Astrocyte of the spinal cord (primary cell): ENCODE measurements at regions not wholly inside any gene's neighbourhood (a gene's known extent, or its start where the extent isn't known, plus 50 kb on each side); places are given as distances from the start of the nearest gene placed in this dataset.

Experiments
- DNase-seq: peaks from one replicate; pipeline ENCODE4 v3.0.0; 2011; ENCODE audit warnings: low read depth, low spot score
- H3K4me3 ChIP-seq: 2 replicates; pipeline ENCODE4 v1.5.1; 2011; ENCODE audit warnings: low read depth, mild to moderate bottlenecking, low read length, moderate library complexity
- in situ Hi-C: cut with HindIII; loops from 2 replicates; pipeline ENCODE4 v1.10.0; 2017; ENCODE audit warnings: low sequenced_read_pairs
- TF ChIP-seq, protein P1 (sequence below): IDR thresholded peaks from 2 replicates; pipeline ENCODE4 v1.5.1; 2012; ENCODE audit warnings: low read depth, mild to moderate bottlenecking, low read length, inconsistent platforms

DNA sequence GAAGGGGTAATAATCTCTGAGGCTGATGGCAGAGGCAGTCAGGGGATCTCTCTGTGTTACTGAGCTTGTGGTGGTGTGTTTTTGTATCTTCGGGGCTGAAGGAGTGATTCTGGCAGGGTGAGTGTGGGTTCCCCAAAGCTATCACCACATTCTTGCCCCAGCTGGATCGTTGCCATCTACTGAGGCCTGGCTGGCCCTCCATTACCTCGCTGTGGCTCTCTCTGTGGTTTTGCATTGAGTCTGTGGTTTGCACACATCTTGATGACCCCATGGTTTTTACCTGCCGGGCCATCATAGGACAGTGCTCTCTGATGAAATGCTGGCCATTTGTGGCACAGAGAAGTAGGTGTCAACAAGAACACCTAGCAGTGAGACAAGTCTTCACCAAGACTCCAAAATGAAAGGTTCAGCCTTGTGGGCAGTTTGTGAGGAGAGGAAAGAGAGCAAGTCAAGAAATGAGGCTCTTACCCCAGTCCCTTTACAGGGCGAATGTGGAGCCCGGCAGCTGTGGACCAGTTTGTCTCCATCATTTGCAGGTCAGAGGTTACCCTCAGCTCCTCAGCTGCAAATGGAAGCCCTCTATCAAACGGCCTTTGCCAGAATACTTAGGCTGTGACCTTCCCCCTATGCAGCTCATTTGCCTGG is 69.0 kb upstream of the NPAS1 start:
- TF ChIP-seq, protein P1, sequence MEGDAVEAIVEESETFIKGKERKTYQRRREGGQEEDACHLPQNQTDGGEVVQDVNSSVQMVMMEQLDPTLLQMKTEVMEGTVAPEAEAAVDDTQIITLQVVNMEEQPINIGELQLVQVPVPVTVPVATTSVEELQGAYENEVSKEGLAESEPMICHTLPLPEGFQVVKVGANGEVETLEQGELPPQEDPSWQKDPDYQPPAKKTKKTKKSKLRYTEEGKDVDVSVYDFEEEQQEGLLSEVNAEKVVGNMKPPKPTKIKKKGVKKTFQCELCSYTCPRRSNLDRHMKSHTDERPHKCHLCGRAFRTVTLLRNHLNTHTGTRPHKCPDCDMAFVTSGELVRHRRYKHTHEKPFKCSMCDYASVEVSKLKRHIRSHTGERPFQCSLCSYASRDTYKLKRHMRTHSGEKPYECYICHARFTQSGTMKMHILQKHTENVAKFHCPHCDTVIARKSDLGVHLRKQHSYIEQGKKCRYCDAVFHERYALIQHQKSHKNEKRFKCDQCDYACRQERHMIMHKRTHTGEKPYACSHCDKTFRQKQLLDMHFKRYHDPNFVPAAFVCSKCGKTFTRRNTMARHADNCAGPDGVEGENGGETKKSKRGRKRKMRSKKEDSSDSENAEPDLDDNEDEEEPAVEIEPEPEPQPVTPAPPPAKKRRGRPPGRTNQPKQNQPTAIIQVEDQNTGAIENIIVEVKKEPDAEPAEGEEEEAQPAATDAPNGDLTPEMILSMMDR: no peak
- no peak overlapping the region for H3K4me3 ChIP-seq
- in situ Hi-C loops: no loop called here
- DNase-seq: no peak

DNA sequence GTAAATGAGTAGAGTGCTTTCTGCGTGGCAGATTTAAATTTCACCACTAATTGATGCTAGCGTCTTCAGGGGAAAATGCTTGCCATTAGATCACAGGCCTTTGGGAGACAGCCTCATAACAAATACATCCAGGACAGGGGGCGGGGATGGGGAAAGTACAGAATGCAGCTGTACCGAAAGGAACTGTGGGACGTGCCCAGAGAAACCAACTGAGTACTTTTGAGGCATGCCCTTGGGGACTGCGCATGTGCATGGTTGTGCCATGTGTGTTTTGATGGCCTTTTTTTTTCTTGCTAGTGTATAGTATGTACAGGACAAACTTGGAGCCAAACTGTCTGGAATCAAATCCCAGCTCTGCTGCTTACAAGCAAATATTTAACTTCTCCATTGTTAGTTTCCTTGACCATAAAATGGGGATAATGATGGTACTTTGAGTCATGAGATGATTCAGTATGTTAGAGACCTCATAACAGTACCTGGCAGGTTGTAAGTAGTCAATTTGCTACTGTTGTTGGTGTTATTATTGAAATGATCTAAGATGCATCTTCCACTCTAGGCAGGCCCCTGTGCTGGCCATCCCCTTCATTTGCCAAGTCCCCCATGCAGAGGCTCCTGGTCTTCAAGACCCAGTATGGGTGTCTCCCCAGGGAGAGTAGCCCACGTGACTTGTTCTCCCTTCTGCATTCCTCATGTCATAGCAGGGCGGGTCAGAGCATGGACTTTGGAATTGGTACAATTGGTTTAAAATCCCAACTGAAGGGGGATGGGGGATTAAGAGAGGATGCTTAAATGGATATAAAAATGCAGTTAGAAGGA is 68.3 kb upstream of the NPAS1 start:
- in situ Hi-C loops: no loop called here
- TF ChIP-seq, protein P1: no peak
- no peak overlapping the region for H3K4me3 ChIP-seq
- no peak for DNase-seq

- no peak for DNase-seq
- H3K4me3 ChIP-seq: no peak overlapping the region
- in situ Hi-C loops: no loop called here
- TF ChIP-seq, protein P1: no peak
Observed at GRCh38 chr19:46952874-46953273, 66.8 kb upstream of the NPAS1 start.

DNA sequence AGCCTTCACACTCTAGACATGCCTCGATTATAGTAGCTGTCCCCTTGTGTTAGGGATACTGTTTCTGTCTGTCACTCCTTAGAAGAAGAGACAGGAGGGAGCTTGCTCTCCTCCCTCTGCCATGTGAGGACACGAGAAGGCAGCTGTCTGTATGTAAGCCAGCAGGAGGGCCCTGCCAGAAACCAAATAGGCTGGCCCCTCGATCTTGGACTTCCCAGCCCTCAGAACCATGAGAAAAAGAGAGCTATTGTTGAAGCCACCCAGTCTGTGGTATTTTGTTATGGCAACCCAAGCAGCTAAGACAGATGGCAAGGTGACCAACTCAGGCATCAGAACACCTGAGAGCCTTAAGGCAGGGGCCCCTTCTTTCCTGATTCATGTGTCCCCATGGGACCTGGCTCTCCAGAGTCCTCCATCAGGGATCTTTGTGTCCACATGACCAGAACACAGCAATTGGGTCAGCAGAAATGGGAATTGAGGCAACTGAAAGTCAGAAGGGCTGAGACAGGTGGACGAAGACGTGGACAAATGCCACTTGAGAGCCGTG is 65.6 kb upstream of the NPAS1 start:
- TF ChIP-seq, protein P1: no peak
- DNase-seq: no peak
- in situ Hi-C loops: no loop called here
- no peak overlapping the region for H3K4me3 ChIP-seq

GRCh38 chr19:46954502-46954992 is 65.1 kb upstream of the NPAS1 start:
- H3K4me3 ChIP-seq: no peak overlapping the region
- no peak for DNase-seq
- TF ChIP-seq, protein P1: no peak
- in situ Hi-C loops: no loop called here

DNA sequence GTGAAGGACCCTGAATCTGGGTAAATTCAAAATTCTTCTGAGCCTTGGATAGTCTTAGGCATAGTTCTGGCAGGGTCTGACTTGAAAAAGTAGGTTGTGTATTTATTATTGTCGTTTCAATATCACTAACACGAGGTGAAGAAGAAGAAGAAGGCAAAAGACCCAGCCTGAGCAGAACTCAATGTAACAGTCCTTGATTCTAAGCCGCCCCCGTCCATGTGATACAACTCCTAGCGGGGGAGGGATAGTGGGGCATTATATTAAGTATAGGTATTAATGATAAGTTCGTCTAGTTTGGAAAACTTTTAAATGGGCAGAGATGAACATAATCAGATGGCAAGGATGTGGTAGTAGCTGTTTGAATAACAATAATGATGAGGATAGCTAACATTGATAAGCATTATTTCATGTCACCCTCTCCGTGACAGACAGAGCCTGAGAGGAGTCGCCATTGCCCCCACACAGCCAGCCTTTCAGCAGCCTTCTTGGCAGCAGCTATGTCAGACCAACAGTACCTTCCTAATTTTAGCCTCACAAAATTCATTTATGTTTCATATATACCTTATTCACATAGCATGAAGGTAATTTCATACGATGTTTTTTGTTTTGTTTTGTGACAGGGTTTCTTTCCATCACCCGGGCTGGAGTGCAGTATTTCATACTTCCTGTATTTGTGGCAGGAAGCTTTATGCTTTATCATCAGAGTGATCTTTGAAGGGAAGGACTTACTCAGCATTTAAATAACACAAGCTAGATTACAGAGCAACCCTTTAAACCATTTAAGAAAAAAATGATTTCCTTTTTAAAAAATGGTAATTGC is 64.4 kb upstream of the NPAS1 start:
- DNase-seq: no peak
- H3K4me3 ChIP-seq: no peak overlapping the region
- TF ChIP-seq, protein P1: no peak
- in situ Hi-C loops: no loop called here
